ENCODE measurements at regions not wholly inside any gene's neighbourhood (a gene's known extent, or its start where the extent isn't known, plus 50 kb on each side); places are given as distances from the start of the nearest gene placed in this dataset.

- no peak for ATAC-seq
- H3K9me3 Mint-ChIP-seq: peaks cover 9% of the 10 kb centered on the region
- peaks cover 5% of the 10 kb centered on the region for H3K36me3 Mint-ChIP-seq
- H3K27ac Mint-ChIP-seq: no peak overlapping the region
- H3K4me1 Mint-ChIP-seq (ENCODE audit: low read depth in 2 of 2): no peaks in the 10 kb centered on the region
- no peak for DNase-seq (ENCODE audit: low spot score)
- no peaks in the 10 kb centered on the region for H3K27me3 Mint-ChIP-seq
- H3K4me3 Mint-ChIP-seq: no peak overlapping the region
These were observed 1495.0 kb upstream of the PCDH20 start for GRCh38 chr13:62910541-62911060.

- no peak for ATAC-seq
- Mint-ChIP-seq H3K36me3 (peaks cover 2% of the 10 kb centered on the region), H3K9me3 (peaks cover 3% of the 10 kb centered on the region)
These were observed 1492.7 kb upstream of the PCDH20 start for GRCh38 chr13:62908321-62908720.

GRCh38 chr13:62906896-62907295, 1491.2 kb upstream of the PCDH20 start:
- H3K9me3 Mint-ChIP-seq: peaks cover 5% of the 10 kb centered on the region
- DNase-seq (ENCODE audit: low spot score): no peak
- H3K27me3 Mint-ChIP-seq: no peaks in the 10 kb centered on the region
- H3K27ac Mint-ChIP-seq: no peak overlapping the region
- H3K4me3 Mint-ChIP-seq: no peak overlapping the region
- no peaks in the 10 kb centered on the region for H3K4me1 Mint-ChIP-seq (ENCODE audit: low read depth in 2 of 2)
- peaks cover 5% of the 10 kb centered on the region for H3K36me3 Mint-ChIP-seq
- ATAC-seq: no peak

More at GRCh38 chr13:62908321-62908720, 1492.7 kb upstream of the PCDH20 start:
- no peak for DNase-seq (ENCODE audit: low spot score)
- Mint-ChIP-seq H3K4me1 (ENCODE audit: low read depth in 2 of 2) (no peaks in the 10 kb centered on the region), H3K4me3 (no peak overlapping the region), H3K27me3 (no peaks in the 10 kb centered on the region), H3K27ac (no peak overlapping the region)

- H3K4me3 Mint-ChIP-seq: no peak overlapping the region
- no peaks in the 10 kb centered on the region for H3K4me1 Mint-ChIP-seq (ENCODE audit: low read depth in 2 of 2)
- H3K27ac Mint-ChIP-seq: no peak overlapping the region
- H3K27me3 Mint-ChIP-seq: no peaks in the 10 kb centered on the region
- peaks cover 5% of the 10 kb centered on the region for H3K36me3 Mint-ChIP-seq
- DNase-seq (ENCODE audit: low spot score): no peak
- no peak for ATAC-seq
- peaks cover 6% of the 10 kb centered on the region for H3K9me3 Mint-ChIP-seq
These were observed 1490.8 kb upstream of the PCDH20 start for GRCh38 chr13:62906469-62906868.

- no peaks in the 10 kb centered on the region for H3K4me1 Mint-ChIP-seq (ENCODE audit: low read depth in 2 of 2)
- peaks cover 6% of the 10 kb centered on the region for H3K36me3 Mint-ChIP-seq
- H3K9me3 Mint-ChIP-seq: peaks cover 12% of the 10 kb centered on the region
- ATAC-seq: peak in 1 of 2 donors; percentile 27
- H3K27ac Mint-ChIP-seq: no peak overlapping the region
- no peak overlapping the region for H3K4me3 Mint-ChIP-seq
- no peaks in the 10 kb centered on the region for H3K27me3 Mint-ChIP-seq
- DNase-seq (ENCODE audit: low spot score): no peak
These were observed 1471.4 kb upstream of the PCDH20 start for GRCh38 chr13:62887046-62887445.

- Mint-ChIP-seq H3K4me3 (no peak overlapping the region), H3K9me3 (peaks cover 15% of the 10 kb centered on the region), H3K4me1 (ENCODE audit: low read depth in 2 of 2) (no peaks in the 10 kb centered on the region), H3K27me3 (no peaks in the 10 kb centered on the region), H3K36me3 (peaks cover 15% of the 10 kb centered on the region), H3K27ac (no peak overlapping the region)
- DNase-seq (ENCODE audit: low spot score) (no peak), ATAC-seq (no peak)
These were observed 1463.4 kb upstream of the PCDH20 start for GRCh38 chr13:62879071-62879470.

GRCh38 chr13:62875118-62875640, 1459.5 kb upstream of the PCDH20 start:
- Mint-ChIP-seq H3K36me3 (peaks cover 10% of the 10 kb centered on the region), H3K27ac (no peak overlapping the region), H3K27me3 (no peaks in the 10 kb centered on the region), H3K4me1 (ENCODE audit: low read depth in 2 of 2) (no peaks in the 10 kb centered on the region), H3K9me3 (peaks cover 9% of the 10 kb centered on the region), H3K4me3 (no peak overlapping the region)
- ATAC-seq: no peak
- no peak for DNase-seq (ENCODE audit: low spot score)

GRCh38 chr13:62850331-62850730, 1434.7 kb upstream of the PCDH20 start:
- H3K36me3 Mint-ChIP-seq: peaks cover 5% of the 10 kb centered on the region
- H3K9me3 Mint-ChIP-seq: peaks cover 29% of the 10 kb centered on the region
- H3K27me3 Mint-ChIP-seq: no peaks in the 10 kb centered on the region
- no peak overlapping the region for H3K27ac Mint-ChIP-seq
- H3K4me1 Mint-ChIP-seq (ENCODE audit: low read depth in 2 of 2): no peaks in the 10 kb centered on the region
- no peak overlapping the region for H3K4me3 Mint-ChIP-seq
- DNase-seq (ENCODE audit: low spot score): no peak
- ATAC-seq: no peak

GRCh38 chr13:62847520-62847919, 1431.9 kb upstream of the PCDH20 start:
- Mint-ChIP-seq H3K27ac (no peak overlapping the region), H3K27me3 (no peaks in the 10 kb centered on the region), H3K4me1 (ENCODE audit: low read depth in 2 of 2) (no peaks in the 10 kb centered on the region), H3K4me3 (no peak overlapping the region), H3K9me3 (peaks cover 16% of the 10 kb centered on the region), H3K36me3 (peaks cover 5% of the 10 kb centered on the region)
- DNase-seq (ENCODE audit: low spot score) (no peak), ATAC-seq (no peak)

GRCh38 chr13:62846302-62846701, 1430.7 kb upstream of the PCDH20 start:
- ATAC-seq (no peak), DNase-seq (ENCODE audit: low spot score) (no peak)
- Mint-ChIP-seq H3K4me3 (no peak overlapping the region), H3K9me3 (peaks cover 16% of the 10 kb centered on the region), H3K27ac (no peak overlapping the region), H3K27me3 (no peaks in the 10 kb centered on the region), H3K4me1 (ENCODE audit: low read depth in 2 of 2) (no peaks in the 10 kb centered on the region), H3K36me3 (peaks cover 10% of the 10 kb centered on the region)

- DNase-seq (ENCODE audit: low spot score) (no peak), ATAC-seq (no peak)
- H3K36me3 Mint-ChIP-seq: peaks cover 4% of the 10 kb centered on the region
- no peaks in the 10 kb centered on the region for H3K27me3 Mint-ChIP-seq
- no peak overlapping the region for H3K27ac Mint-ChIP-seq
- H3K4me3 Mint-ChIP-seq: no peak overlapping the region
- H3K9me3 Mint-ChIP-seq: no peaks in the 10 kb centered on the region
- no peaks in the 10 kb centered on the region for H3K4me1 Mint-ChIP-seq (ENCODE audit: low read depth in 2 of 2)
These were observed 1423.7 kb upstream of the PCDH20 start for GRCh38 chr13:62839338-62839737.

GRCh38 chr13:62838929-62839328, 1423.3 kb upstream of the PCDH20 start:
- DNase-seq (ENCODE audit: low spot score): no peak
- Mint-ChIP-seq H3K27ac (no peak overlapping the region), H3K36me3 (peaks cover 4% of the 10 kb centered on the region), H3K4me1 (ENCODE audit: low read depth in 2 of 2) (no peaks in the 10 kb centered on the region), H3K9me3 (no peaks in the 10 kb centered on the region), H3K27me3 (no peaks in the 10 kb centered on the region), H3K4me3 (no peak overlapping the region)
- no peak for ATAC-seq

- Mint-ChIP-seq H3K4me1 (ENCODE audit: low read depth in 2 of 2) (no peaks in the 10 kb centered on the region), H3K27me3 (no peaks in the 10 kb centered on the region), H3K36me3 (peaks cover 4% of the 10 kb centered on the region), H3K4me3 (no peak overlapping the region), H3K9me3 (no peaks in the 10 kb centered on the region), H3K27ac (no peak overlapping the region)
- DNase-seq (ENCODE audit: low spot score) (no peak), ATAC-seq (no peak)
These were observed 1422.2 kb upstream of the PCDH20 start for GRCh38 chr13:62837895-62838294.

- no peak for ATAC-seq
- H3K4me3 Mint-ChIP-seq: no peak overlapping the region
- no peaks in the 10 kb centered on the region for H3K27me3 Mint-ChIP-seq
- H3K9me3 Mint-ChIP-seq: peaks cover 13% of the 10 kb centered on the region
- no peak overlapping the region for H3K27ac Mint-ChIP-seq
- no peak for DNase-seq (ENCODE audit: low spot score)
- no peaks in the 10 kb centered on the region for H3K36me3 Mint-ChIP-seq
- H3K4me1 Mint-ChIP-seq (ENCODE audit: low read depth in 2 of 2): no peaks in the 10 kb centered on the region
These were observed 1413.8 kb upstream of the PCDH20 start for GRCh38 chr13:62829486-62829885.

GRCh38 chr13:62799931-62800436, 1384.3 kb upstream of the PCDH20 start:
- ATAC-seq: no peak
- Mint-ChIP-seq H3K36me3 (peaks cover 12% of the 10 kb centered on the region), H3K4me1 (ENCODE audit: low read depth in 2 of 2) (no peaks in the 10 kb centered on the region), H3K27me3 (no peaks in the 10 kb centered on the region), H3K27ac (no peak overlapping the region), H3K9me3 (peaks cover 8% of the 10 kb centered on the region), H3K4me3 (no peak overlapping the region)
- DNase-seq (ENCODE audit: low spot score): no peak

Data from natural killer cell treated with Interleukin-12 subunit alpha and Interleukin-12 subunit beta and Interleukin-15 and Interleukin-18, amount 100 ng/mL, for 72 hours (primary cell).